Thyroid gland (tissue), 4 donors: ENCODE measurements at regions not wholly inside any gene's neighbourhood (a gene's known extent, or its start where the extent isn't known, plus 50 kb on each side); places are given as distances from the start of the nearest gene placed in this dataset.

ENCODE experiments used
- DNase-seq, 2 donors: peaks; one replicate each; pipeline ENCODE4 v3.0.0-alpha.2; 2019
- H3K27ac ChIP-seq, 3 donors: fragments of 200-600 bp; sonication (generic); 1 replicate in 2 of 3; 2 replicates in 1 of 3; pipeline ENCODE4 v1.5.1; 2016 to 2019; ENCODE audit warnings: mild to moderate bottlenecking in 1 of 3, moderate library complexity in 1 of 3
- H3K27me3 ChIP-seq: fragments of 200-600 bp; sonication (generic); one replicate; pipeline ENCODE4 v1.5.1; 2019
- H3K36me3 ChIP-seq, 2 donors: fragments of 200-600 bp; sonication (generic); one replicate each; pipeline ENCODE4 v1.5.1; 2016 to 2019
- H3K4me1 ChIP-seq, 2 donors: fragments of 200-600 bp; sonication (generic); one replicate each; pipeline ENCODE4 v1.5.1; 2017 to 2019
- H3K4me3 ChIP-seq, 3 donors: fragments of 200-600 bp; sonication (generic); replicated peaks in 1 of 3; 1 replicate in 2 of 3; 2 replicates in 1 of 3; pipeline ENCODE4 v1.5.1; 2016; ENCODE audit warnings: mild to moderate bottlenecking in 1 of 3
- H3K9me3 ChIP-seq: fragments of 200-600 bp; sonication (generic); one replicate; pipeline ENCODE4 v1.5.1; 2017
- POLR2A ChIP-seq, 2 donors: fragments of 450-650 bp; IDR thresholded peaks; one replicate each; pipeline ENCODE4 v1.6.1; 2017; ENCODE audit warnings: antibody characterized with exemption in 2 of 2, mild to moderate bottlenecking in 2 of 2, moderate library complexity in 1 of 2
- WGBS, 2 donors: methylation state at CpG; one replicate each; pipeline ENCODE4 v1.1.5; 2017; 5-methylcytosine and 5-hydroxymethylcytosine counted together
- intact Hi-C: fragments of 100-400 bp; cut with DNase I; formaldehyde crosslinking; loops from one replicate; pipeline ENCODE4 v1.15.1; 2023
- TF ChIP-seq, protein P1 (sequence below), 6 experiments: fragments of 200-600 bp in 3 of 6; fragments of 450-650 bp in 3 of 6; sonication (generic) in 3 of 6; IDR thresholded peaks; one replicate each; pipeline ENCODE4 v1.5.1; 2016 to 2019; ENCODE audit warnings: antibody characterized with exemption in 6 of 6, mild to moderate bottlenecking in 2 of 6, inconsistent platforms in 1 of 6, moderate library complexity in 1 of 6

DNA sequence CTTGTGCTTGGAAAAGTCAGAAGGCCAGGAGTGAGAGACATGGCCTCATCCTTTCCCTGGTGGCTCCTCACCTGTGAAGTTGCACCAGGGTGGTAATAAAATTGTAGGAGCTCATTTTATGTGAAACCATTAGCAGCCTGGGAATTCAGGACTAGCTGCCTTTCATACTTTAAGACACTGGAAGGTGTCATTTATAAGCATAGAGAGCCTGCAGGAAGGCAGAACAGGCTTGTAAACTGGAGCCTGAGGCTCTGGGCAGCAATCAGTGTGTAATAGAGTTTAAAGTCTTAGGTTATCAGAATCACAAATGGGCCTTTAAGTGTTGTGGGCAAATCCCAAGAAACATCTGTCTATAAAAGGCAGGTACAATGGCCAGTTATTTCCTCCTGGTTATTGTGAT, 127.2 kb downstream of the TM9SF2 start:
- no peak overlapping the region for H3K4me3 ChIP-seq
- intact Hi-C loops: no loop called here
- H3K9me3 ChIP-seq: no peaks in the 10 kb centered on the region
- no peak overlapping the region for H3K27ac ChIP-seq
- no peak for DNase-seq
- no peaks in the 10 kb centered on the region for H3K36me3 ChIP-seq
- H3K27me3 ChIP-seq: no peaks in the 10 kb centered on the region
- peaks cover 0 to 3% of the 10 kb centered on the region in 2 donors for H3K4me1 ChIP-seq
- TF ChIP-seq POLR2A (IDR thresholded peaks at IDR 0.05): no peak
- TF ChIP-seq, protein P1, sequence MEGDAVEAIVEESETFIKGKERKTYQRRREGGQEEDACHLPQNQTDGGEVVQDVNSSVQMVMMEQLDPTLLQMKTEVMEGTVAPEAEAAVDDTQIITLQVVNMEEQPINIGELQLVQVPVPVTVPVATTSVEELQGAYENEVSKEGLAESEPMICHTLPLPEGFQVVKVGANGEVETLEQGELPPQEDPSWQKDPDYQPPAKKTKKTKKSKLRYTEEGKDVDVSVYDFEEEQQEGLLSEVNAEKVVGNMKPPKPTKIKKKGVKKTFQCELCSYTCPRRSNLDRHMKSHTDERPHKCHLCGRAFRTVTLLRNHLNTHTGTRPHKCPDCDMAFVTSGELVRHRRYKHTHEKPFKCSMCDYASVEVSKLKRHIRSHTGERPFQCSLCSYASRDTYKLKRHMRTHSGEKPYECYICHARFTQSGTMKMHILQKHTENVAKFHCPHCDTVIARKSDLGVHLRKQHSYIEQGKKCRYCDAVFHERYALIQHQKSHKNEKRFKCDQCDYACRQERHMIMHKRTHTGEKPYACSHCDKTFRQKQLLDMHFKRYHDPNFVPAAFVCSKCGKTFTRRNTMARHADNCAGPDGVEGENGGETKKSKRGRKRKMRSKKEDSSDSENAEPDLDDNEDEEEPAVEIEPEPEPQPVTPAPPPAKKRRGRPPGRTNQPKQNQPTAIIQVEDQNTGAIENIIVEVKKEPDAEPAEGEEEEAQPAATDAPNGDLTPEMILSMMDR (IDR thresholded peaks at IDR 0.05): no peak

DNA sequence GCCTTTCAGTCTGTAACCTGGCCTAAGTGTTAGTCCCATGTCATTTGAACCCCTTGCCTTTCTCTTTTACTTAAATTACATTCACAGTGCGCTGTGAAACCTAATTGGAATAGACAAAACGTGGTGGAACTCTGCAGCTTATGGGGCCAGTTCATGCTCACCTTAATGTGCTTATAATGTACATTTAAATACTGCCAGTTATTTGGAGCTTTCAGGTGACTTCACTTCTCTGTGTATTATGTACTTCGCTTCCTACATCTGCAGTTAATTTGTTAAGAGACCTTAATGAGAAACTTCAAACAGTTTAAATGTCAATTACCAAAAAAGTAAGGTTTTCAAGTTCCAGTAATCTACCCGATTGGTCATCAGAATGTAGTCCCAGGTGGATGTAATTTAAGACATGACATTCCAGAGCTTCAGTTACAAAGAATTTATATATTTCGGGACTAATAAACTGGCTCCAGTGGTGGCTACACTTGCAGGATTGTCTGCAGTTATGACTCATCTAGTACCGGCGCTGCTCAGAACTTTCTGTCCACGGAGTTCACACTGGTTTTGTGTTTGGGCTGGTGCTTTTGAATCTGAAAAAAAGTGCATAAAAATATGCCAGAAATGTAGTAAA, 125.3 kb downstream of the TM9SF2 start:
- no peak overlapping the region for H3K27ac ChIP-seq
- H3K36me3 ChIP-seq: no peaks in the 10 kb centered on the region
- H3K4me1 ChIP-seq: peaks cover 0 to 3% of the 10 kb centered on the region in 2 donors
- intact Hi-C loops: no loop called here
- H3K9me3 ChIP-seq: no peaks in the 10 kb centered on the region
- WGBS, 2 donors: 81 to 90% methylated on average over 8 of the region's 8 CpGs
- no peak overlapping the region for H3K4me3 ChIP-seq
- DNase-seq: no peak
- TF ChIP-seq, protein P1 (IDR thresholded peaks at IDR 0.05): no peak
- TF ChIP-seq POLR2A (IDR thresholded peaks at IDR 0.05): no peak
- no peaks in the 10 kb centered on the region for H3K27me3 ChIP-seq

DNA sequence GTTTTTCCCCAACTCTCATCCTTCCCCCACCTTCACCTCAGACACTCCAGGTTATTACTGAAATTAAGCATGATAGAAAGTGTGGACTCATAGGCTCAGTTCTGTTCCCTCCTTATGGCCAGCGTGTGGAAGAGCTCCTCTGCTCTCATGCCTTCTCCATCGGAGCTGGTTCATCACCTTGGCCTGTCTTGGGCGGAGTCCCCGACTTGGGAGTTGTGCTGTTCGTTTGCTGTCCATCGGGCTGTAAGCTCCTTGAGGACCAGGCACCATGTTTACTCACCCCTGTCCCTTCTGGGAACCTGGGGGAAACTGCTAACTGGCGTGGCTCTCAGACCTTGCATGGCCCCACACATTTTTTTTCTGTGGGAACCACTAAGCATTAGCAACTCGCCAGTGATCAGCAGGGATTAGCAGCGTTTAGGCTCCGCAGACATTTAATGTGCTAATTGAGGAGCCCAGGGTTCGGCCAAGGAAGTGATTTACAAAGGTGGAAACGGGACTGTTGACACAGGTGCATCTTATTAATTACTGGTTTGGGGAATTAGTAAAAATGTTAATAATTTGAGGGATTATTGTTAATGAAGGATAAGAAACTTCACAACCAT, 123.8 kb downstream of the TM9SF2 start:
- TF ChIP-seq, protein P1 (IDR thresholded peaks at IDR 0.05): no peak
- TF ChIP-seq POLR2A (IDR thresholded peaks at IDR 0.05): no peak
- H3K36me3 ChIP-seq: no peaks in the 10 kb centered on the region
- WGBS, 2 donors: 83% methylated on average over 12 of the region's 12 CpGs
- no peak overlapping the region for H3K27ac ChIP-seq
- H3K27me3 ChIP-seq: no peaks in the 10 kb centered on the region
- no peak for DNase-seq
- no peak overlapping the region for H3K4me3 ChIP-seq
- no peaks in the 10 kb centered on the region for H3K9me3 ChIP-seq
- intact Hi-C loops: no loop called here
- no peaks in the 10 kb centered on the region for H3K4me1 ChIP-seq

DNA sequence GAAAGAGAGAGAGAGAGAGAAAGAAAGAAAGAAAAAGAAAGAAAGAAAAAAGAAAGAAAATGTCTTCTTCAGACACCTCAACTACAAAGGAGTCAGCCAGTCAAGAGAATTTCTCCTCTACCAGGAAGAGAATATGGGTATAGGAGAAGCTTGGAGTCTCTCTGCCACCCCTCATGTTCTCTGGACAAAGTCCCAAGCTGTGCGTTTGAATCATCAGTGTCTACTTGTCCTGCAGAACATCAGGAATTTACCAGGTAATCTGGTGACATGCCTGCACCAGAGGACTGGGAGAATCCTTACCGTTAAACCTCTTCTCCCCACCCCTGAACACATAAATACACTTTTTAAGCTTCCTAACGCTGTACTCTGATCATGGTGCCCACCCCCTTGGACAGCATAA, 119.5 kb downstream of the TM9SF2 start:
- H3K9me3 ChIP-seq: no peaks in the 10 kb centered on the region
- no peaks in the 10 kb centered on the region for H3K4me1 ChIP-seq
- H3K27me3 ChIP-seq: no peaks in the 10 kb centered on the region
- no peak overlapping the region for H3K27ac ChIP-seq
- TF ChIP-seq POLR2A (IDR thresholded peaks at IDR 0.05): no peak
- TF ChIP-seq, protein P1 (IDR thresholded peaks at IDR 0.05): no peak
- 83 to 90% methylated on average over 3 of the region's 3 CpGs for WGBS, 2 donors
- DNase-seq: no peak
- intact Hi-C loops: no loop called here
- H3K4me3 ChIP-seq: no peak overlapping the region
- no peaks in the 10 kb centered on the region for H3K36me3 ChIP-seq

DNA sequence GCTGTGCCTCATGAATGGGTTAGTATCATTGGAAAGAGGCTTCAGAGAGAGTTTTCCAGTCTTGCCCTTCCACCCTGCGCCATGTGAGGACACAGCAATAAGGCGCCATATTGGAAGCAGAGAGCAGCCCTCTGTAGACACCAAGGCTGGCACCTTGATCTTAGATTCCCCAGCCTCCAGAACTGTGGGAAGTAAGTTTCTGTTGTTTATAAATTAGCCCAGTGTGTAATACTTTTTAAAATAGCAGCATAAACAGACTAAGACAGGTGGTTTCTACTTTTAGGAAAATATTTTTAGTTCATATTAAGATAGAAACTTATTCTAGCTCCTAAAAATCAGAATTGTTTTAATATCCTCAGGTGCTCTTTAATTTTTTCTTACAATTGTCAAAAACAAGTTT, 117.9 kb downstream of the TM9SF2 start:
- TF ChIP-seq, protein P1 (IDR thresholded peaks at IDR 0.05): no peak
- TF ChIP-seq POLR2A (IDR thresholded peaks at IDR 0.05): no peak
- intact Hi-C loops: no loop called here
- Histone ChIP-seq H3K36me3 (no peaks in the 10 kb centered on the region), H3K4me3 (no peak overlapping the region), H3K9me3 (no peaks in the 10 kb centered on the region), H3K4me1 (no peaks in the 10 kb centered on the region), H3K27me3 (no peaks in the 10 kb centered on the region), H3K27ac (no peak overlapping the region)
- WGBS, 2 donors: 96 to 100% methylated on average over 2 of the region's 2 CpGs
- DNase-seq: no peak
